ENCODE measurements at regions not wholly inside any gene's neighbourhood (a gene's known extent, or its start where the extent isn't known, plus 50 kb on each side); places are given as distances from the start of the nearest gene placed in this dataset.
"Not testable (repeated sequence)": the region's sequence is repeated elsewhere in the genome, so short reads cannot be mapped to it uniquely, and the experiment has no call there.

- DNase-seq, result not testable (repeated sequence)
Observed at GRCh38 chr6:57708061-57708460, 390.6 kb downstream of the PRIM2 start.

GRCh38 chr6:57722546-57722945 lies 405.1 kb downstream of the PRIM2 start:
- not testable (repeated sequence) for DNase-seq

GRCh38 chr6:57723815-57724401 lies 406.5 kb downstream of the PRIM2 start:
- not testable (repeated sequence) for DNase-seq

- not testable (repeated sequence) for DNase-seq
Observed at GRCh38 chr6:57729407-57729806, 412.0 kb downstream of the PRIM2 start.

GRCh38 chr6:57730726-57731125 lies 413.3 kb downstream of the PRIM2 start:
- DNase-seq, result not testable (repeated sequence)

- DNase-seq, result not testable (repeated sequence)
Observed at GRCh38 chr6:57747716-57748115, 430.3 kb downstream of the PRIM2 start.

GRCh38 chr6:57759850-57760249 lies 442.4 kb downstream of the PRIM2 start:
- DNase-seq, result not testable (repeated sequence)

- not testable (repeated sequence) for DNase-seq
Observed at GRCh38 chr6:57792720-57793397, 475.4 kb downstream of the PRIM2 start.

- DNase-seq, result not testable (repeated sequence)
Observed at GRCh38 chr6:57793398-57793762, 475.9 kb downstream of the PRIM2 start.

- peak in 1 of 3 donors; percentile 18 for DNase-seq
Observed at GRCh38 chr6:57799703-57800479, 482.5 kb downstream of the PRIM2 start.

GRCh38 chr6:57808581-57808980 lies 491.2 kb downstream of the PRIM2 start:
- not testable (repeated sequence) for DNase-seq

GRCh38 chr6:57809454-57809853 lies 492.0 kb downstream of the PRIM2 start:
- not testable (repeated sequence) for DNase-seq

GRCh38 chr6:57813271-57814075 lies 496.0 kb downstream of the PRIM2 start:
- not testable (repeated sequence) for DNase-seq

- not testable (repeated sequence) for DNase-seq
Observed at GRCh38 chr6:57815826-57816225, 498.4 kb downstream of the PRIM2 start.

GRCh38 chr6:57821325-57821724 lies 503.9 kb downstream of the PRIM2 start:
- DNase-seq, result not testable (repeated sequence)

- DNase-seq, result not testable (repeated sequence)
Observed at GRCh38 chr6:57822448-57822847, 505.0 kb downstream of the PRIM2 start.

- DNase-seq, result no peak
Observed at GRCh38 chr6:57822896-57823358, 505.5 kb downstream of the PRIM2 start.

- not testable (repeated sequence) for DNase-seq
Observed at GRCh38 chr6:57837622-57838209, 520.3 kb downstream of the PRIM2 start.

GRCh38 chr6:57841551-57841950 lies 524.1 kb downstream of the PRIM2 start:
- DNase-seq, result not testable (repeated sequence)

- not testable (repeated sequence) for DNase-seq
Observed at GRCh38 chr6:57853745-57854407, 536.4 kb downstream of the PRIM2 start.

- not testable (repeated sequence) for DNase-seq
Observed at GRCh38 chr6:57860481-57861315, 543.3 kb downstream of the PRIM2 start.

Measured in suppressor macrophage treated with lipopolysaccharide for 1 hour (primary cell).